Neuronal stem cell (in vitro differentiated cells): ENCODE measurements at regions not wholly inside any gene's neighbourhood (a gene's known extent, or its start where the extent isn't known, plus 50 kb on each side); places are given as distances from the start of the nearest gene placed in this dataset.

Source experiments
- DNase-seq: peaks from one replicate; pipeline ENCODE4 v3.0.0-alpha.2; 2013; ENCODE audit warnings: low spot score
- H2AFZ ChIP-seq: one replicate; pipeline ENCODE4 v1.6.1; 2013; ENCODE audit warnings: mild to moderate bottlenecking, low read length, inconsistent platforms
- H2AK5ac ChIP-seq: 2 replicates; pipeline ENCODE4 v1.6.1; 2013; ENCODE audit warnings: low read depth, mild to moderate bottlenecking, inconsistent platforms, low read length, moderate library complexity, mixed read lengths
- H2BK120ac ChIP-seq: 2 replicates; pipeline ENCODE4 v1.6.1; 2013; ENCODE audit warnings: low read depth, mild to moderate bottlenecking, inconsistent platforms, low read length, moderate library complexity, mixed read lengths
- H2BK12ac ChIP-seq: one replicate; pipeline ENCODE4 v1.6.1; 2013; ENCODE audit warnings: low read length, inconsistent platforms
- H2BK15ac ChIP-seq: 2 replicates; pipeline ENCODE4 v1.6.1; 2013; ENCODE audit warnings: mild to moderate bottlenecking, low read length, inconsistent platforms, mixed read lengths
- H2BK5ac ChIP-seq: one replicate; pipeline ENCODE4 v1.6.1; 2013; ENCODE audit warnings: inconsistent platforms, mild to moderate bottlenecking, low read length, moderate library complexity
- H3K14ac ChIP-seq: one replicate; pipeline ENCODE4 v1.6.1; 2013; ENCODE audit warnings: low read length, inconsistent platforms
- H3K18ac ChIP-seq: 2 replicates; pipeline ENCODE4 v1.6.1; 2013; ENCODE audit warnings: low read length, inconsistent platforms
- H3K23ac ChIP-seq: 2 replicates; pipeline ENCODE4 v1.6.1; 2013; ENCODE audit warnings: low read depth, mild to moderate bottlenecking, mixed read lengths, low read length, inconsistent platforms; ENCODE audit not compliant: poor library complexity
- H3K27ac ChIP-seq: replicated peaks from 3 replicates; pipeline ENCODE4 v1.5.1; 2013; ENCODE audit warnings: low read length, inconsistent platforms
- H3K27me3 ChIP-seq, 3 experiments: 2 replicates each; pipeline ENCODE4 v1.6.1; 2013; ENCODE audit warnings: low read length in 3 of 3, mild to moderate bottlenecking in 2 of 3, inconsistent platforms in 1 of 3, low read depth in 1 of 3, mixed read lengths in 1 of 3, moderate library complexity in 1 of 3; ENCODE audit not compliant: control insufficient read depth in 3 of 3, insufficient read depth in 3 of 3
- H3K36me3 ChIP-seq, 2 donors: replicated peaks in 1 of 2; 2 replicates each; pipeline ENCODE4 v1.6.1; 2013; ENCODE audit warnings: low read length in 2 of 2; ENCODE audit not compliant: control insufficient read depth in 2 of 2, insufficient read depth in 2 of 2
- H3K4ac ChIP-seq: 2 replicates; pipeline ENCODE4 v1.6.1; 2013; ENCODE audit warnings: inconsistent platforms, mild to moderate bottlenecking, low read length, moderate library complexity
- H3K4me1 ChIP-seq, 2 donors: 1 replicate in 1 of 2; 2 replicates in 1 of 2; pipeline ENCODE4 v1.6.1; 2013; ENCODE audit warnings: low read length in 2 of 2, low read depth in 1 of 2; ENCODE audit not compliant: control insufficient read depth in 2 of 2, insufficient read depth in 1 of 2
- H3K4me2 ChIP-seq: one replicate; pipeline ENCODE4 v1.6.1; 2013; ENCODE audit warnings: mild to moderate bottlenecking, low read length, inconsistent platforms; ENCODE audit not compliant: insufficient read depth, poor library complexity, severe bottlenecking
- H3K4me3 ChIP-seq, 2 donors: 2 replicates each; pipeline ENCODE4 v1.5.1; 2013; ENCODE audit warnings: low read length in 2 of 2, mild to moderate bottlenecking in 2 of 2, inconsistent platforms in 1 of 2, moderate library complexity in 1 of 2
- H3K79me1 ChIP-seq: one replicate; pipeline ENCODE4 v1.6.1; 2013; ENCODE audit warnings: low read depth, mild to moderate bottlenecking, inconsistent platforms, low read length, moderate library complexity
- H3K9ac ChIP-seq: one replicate; pipeline ENCODE4 v1.6.1; 2013; ENCODE audit warnings: mild to moderate bottlenecking, low read depth, low read length, inconsistent platforms; ENCODE audit not compliant: poor library complexity
- H3K9me3 ChIP-seq, 2 donors: replicated peaks in 1 of 2; 2 replicates each; pipeline versions ENCODE3 to v1.6.1; 2013; ENCODE audit warnings: low read length in 2 of 2, mild to moderate bottlenecking in 2 of 2, inconsistent platforms in 1 of 2, low read depth in 1 of 2, mixed read lengths in 1 of 2, moderate library complexity in 1 of 2; ENCODE audit not compliant: control insufficient read depth in 2 of 2, insufficient read depth in 1 of 2
- H4K8ac ChIP-seq: one replicate; pipeline ENCODE4 v1.6.1; 2013; ENCODE audit warnings: low read depth, mild to moderate bottlenecking, inconsistent platforms, low read length, moderate library complexity
- H4K91ac ChIP-seq: one replicate; pipeline ENCODE4 v1.6.1; 2013; ENCODE audit warnings: low read length, low read depth, mild to moderate bottlenecking, inconsistent platforms; ENCODE audit not compliant: poor library complexity
- WGBS, 2 donors: extraction: QIAGEN DNeasy Blood & Tissue Kit; methylation state at CpG; one replicate each; pipeline ENCODE4 v1.1.7; 2013; ENCODE audit warnings: missing lambda C conversion rate in 2 of 2, mixed read lengths in 1 of 2; ENCODE audit not compliant: insufficient read length in 2 of 2, insufficient replicate concordance in 1 of 2; ENCODE audit errors: extremely low coverage in 2 of 2; 5-methylcytosine and 5-hydroxymethylcytosine counted together

DNA sequence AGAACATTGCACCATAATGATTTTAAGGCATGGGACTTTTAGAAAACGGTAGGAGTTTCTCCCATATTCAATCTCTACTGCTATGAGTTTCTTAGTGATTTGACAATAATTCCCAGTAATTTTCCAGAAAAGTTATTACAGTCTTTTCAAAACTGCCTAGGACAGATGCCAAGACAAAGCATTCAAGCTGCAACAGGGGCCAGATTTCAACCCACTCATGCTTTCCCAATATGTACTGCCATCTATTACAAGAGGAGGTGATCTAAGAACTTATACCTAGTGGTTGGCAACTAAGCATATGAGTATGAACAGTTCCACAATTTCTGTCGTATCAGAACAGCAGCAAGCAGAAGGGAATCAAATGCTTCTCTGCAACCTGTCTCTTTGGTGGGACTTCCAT, 95.1 kb upstream of the TMED7 start:
- Histone ChIP-seq H3K4me2 (no peak overlapping the region), H3K9me3 (no peaks in the 10 kb centered on the region), H2BK120ac (no peak overlapping the region), H2AFZ (no peak overlapping the region), H2BK12ac (no peak overlapping the region), H3K23ac (no peak overlapping the region), H3K4ac (no peak overlapping the region), H4K8ac (no peak overlapping the region), H3K9ac (no peak overlapping the region), H2AK5ac (no peak overlapping the region), H3K79me1 (no peaks in the 10 kb centered on the region), H3K4me3 (no peak overlapping the region), H3K27ac (no peak overlapping the region), H2BK5ac (no peak overlapping the region), H3K36me3 (no peaks in the 10 kb centered on the region), H4K91ac (no peak overlapping the region), H3K27me3 (no peaks in the 10 kb centered on the region), H2BK15ac (no peak overlapping the region), H3K4me1 (no peaks in the 10 kb centered on the region), H3K14ac (no peak overlapping the region), H3K18ac (no peak overlapping the region)
- no CpG with 5 or more reads among the region's 2 CpGs for WGBS, 2 donors
- no peak for DNase-seq

DNA sequence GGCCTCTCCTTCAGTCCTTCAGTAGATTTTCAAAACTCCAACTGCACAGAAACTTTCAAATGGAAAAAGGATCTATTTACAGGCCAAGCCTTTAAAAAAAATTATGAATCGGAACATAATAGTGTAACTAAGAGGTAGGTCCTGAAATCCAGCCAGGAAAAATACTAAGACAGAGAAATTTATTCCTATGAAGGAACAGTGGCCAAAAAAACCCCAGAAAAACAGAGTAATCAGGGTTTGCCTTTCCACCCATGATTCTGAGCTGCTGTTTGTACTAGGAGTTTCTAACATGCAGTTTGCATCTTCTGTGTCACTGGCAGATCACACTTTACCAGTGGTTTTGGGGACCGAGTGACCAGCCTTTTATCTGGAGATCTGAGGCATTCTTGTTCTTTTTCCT, 93.1 kb upstream of the TMED7 start:
- Histone ChIP-seq H3K4me1 (no peaks in the 10 kb centered on the region), H3K9me3 (no peaks in the 10 kb centered on the region), H3K27me3 (no peaks in the 10 kb centered on the region), H2BK15ac (no peak overlapping the region), H3K4ac (no peak overlapping the region), H3K14ac (no peak overlapping the region), H2BK12ac (no peak overlapping the region), H3K36me3 (no peaks in the 10 kb centered on the region), H4K8ac (no peak overlapping the region), H3K4me3 (no peak overlapping the region), H2BK120ac (no peak overlapping the region), H2AFZ (no peak overlapping the region), H4K91ac (no peak overlapping the region), H3K27ac (no peak overlapping the region), H3K23ac (no peak overlapping the region), H3K4me2 (no peak overlapping the region), H2AK5ac (no peak overlapping the region), H3K79me1 (no peaks in the 10 kb centered on the region), H3K9ac (no peak overlapping the region), H3K18ac (no peak overlapping the region), H2BK5ac (no peak overlapping the region)
- DNase-seq, result no peak
- WGBS, 2 donors, result no CpG with 5 or more reads among the region's 2 CpGs

DNA sequence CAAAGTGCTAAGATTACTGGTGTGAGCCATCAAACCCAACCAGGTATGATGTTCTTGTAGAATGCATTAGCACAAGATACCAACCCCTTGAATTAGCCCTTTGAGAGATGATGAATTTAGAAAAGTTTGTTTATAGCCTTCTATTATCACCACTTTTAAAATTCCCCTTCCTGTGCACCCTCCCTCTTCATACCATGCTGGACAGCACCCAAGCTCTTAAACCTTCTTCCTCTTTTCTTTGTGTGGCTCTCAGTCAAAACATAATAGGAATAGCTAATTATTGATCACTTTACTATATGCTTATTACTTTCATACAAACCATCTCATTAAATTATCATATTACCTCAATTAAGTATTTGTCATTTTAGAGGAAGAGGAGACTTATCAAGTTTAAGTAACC, 87.6 kb upstream of the TMED7 start:
- DNase-seq, result no peak
- H4K8ac ChIP-seq, result no peak overlapping the region
- H4K91ac ChIP-seq, result no peak overlapping the region
- H3K9ac ChIP-seq, result no peak overlapping the region
- no peak overlapping the region for H3K4me2 ChIP-seq
- no peak overlapping the region for H2AFZ ChIP-seq
- H3K27me3 ChIP-seq, result no peaks in the 10 kb centered on the region
- no peak overlapping the region for H3K4me3 ChIP-seq
- no peak overlapping the region for H2BK12ac ChIP-seq
- H2BK120ac ChIP-seq, result no peak overlapping the region
- no peaks in the 10 kb centered on the region for H3K79me1 ChIP-seq
- no peaks in the 10 kb centered on the region for H3K36me3 ChIP-seq
- no peaks in the 10 kb centered on the region for H3K9me3 ChIP-seq
- no peak overlapping the region for H2BK15ac ChIP-seq
- H3K18ac ChIP-seq, result no peak overlapping the region
- no peak overlapping the region for H3K23ac ChIP-seq
- no peak overlapping the region for H3K27ac ChIP-seq
- no peak overlapping the region for H2BK5ac ChIP-seq
- H2AK5ac ChIP-seq, result no peak overlapping the region
- H3K4ac ChIP-seq, result no peak overlapping the region
- H3K4me1 ChIP-seq, result peaks cover 0 to 3% of the 10 kb centered on the region in 2 donors
- no peak overlapping the region for H3K14ac ChIP-seq

DNA sequence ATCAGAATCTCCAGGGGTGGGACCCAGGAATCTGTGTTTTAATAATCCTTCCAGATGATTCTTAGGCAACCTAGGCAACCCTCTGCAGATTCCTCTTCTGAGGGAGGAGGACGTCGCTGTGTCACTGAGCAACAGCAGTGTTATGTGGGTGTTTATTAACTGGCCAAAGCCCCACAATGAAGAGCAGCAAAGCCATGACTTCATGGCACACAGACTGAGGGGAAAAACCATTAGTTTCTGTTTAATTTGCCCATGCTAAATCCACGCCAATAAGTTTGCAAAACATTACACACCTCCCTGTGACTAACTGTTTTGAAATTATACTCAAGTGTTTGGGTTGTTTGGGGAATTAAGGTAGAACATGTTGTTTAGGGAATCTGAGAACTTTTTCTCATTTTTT, 83.7 kb upstream of the TMED7 start:
- H2AFZ ChIP-seq, result peak overlapping the region; percentile 32
- peak overlapping the region; percentile 26 for H3K4me2 ChIP-seq
- no peak overlapping the region for H3K4me3 ChIP-seq
- H3K79me1 ChIP-seq, result no peaks in the 10 kb centered on the region
- H3K4ac ChIP-seq, result no peak overlapping the region
- no CpG with 5 or more reads among the region's 3 CpGs for WGBS, 2 donors
- H4K91ac ChIP-seq, result no peak overlapping the region
- no peak overlapping the region for H3K9ac ChIP-seq
- H3K18ac ChIP-seq, result no peak overlapping the region
- H2BK12ac ChIP-seq, result no peak overlapping the region
- H3K27ac ChIP-seq, result no peak overlapping the region
- no peaks in the 10 kb centered on the region for H3K27me3 ChIP-seq
- H3K14ac ChIP-seq, result no peak overlapping the region
- no peak overlapping the region for H2BK120ac ChIP-seq
- H2AK5ac ChIP-seq, result no peak overlapping the region
- no peak for DNase-seq
- H3K4me1 ChIP-seq, result peaks cover 0 to 3% of the 10 kb centered on the region in 2 donors
- H3K9me3 ChIP-seq, result no peaks in the 10 kb centered on the region
- H4K8ac ChIP-seq, result no peak overlapping the region
- no peaks in the 10 kb centered on the region for H3K36me3 ChIP-seq
- H3K23ac ChIP-seq, result no peak overlapping the region
- H2BK15ac ChIP-seq, result no peak overlapping the region
- H2BK5ac ChIP-seq, result no peak overlapping the region
